Colonic mucosa (tissue), 4 donors: ENCODE measurements at regions not wholly inside any gene's neighbourhood (a gene's known extent, or its start where the extent isn't known, plus 50 kb on each side); places are given as distances from the start of the nearest gene placed in this dataset.

Experiments used
- DNase-seq: peaks from one replicate; pipeline ENCODE4 v3.0.0-alpha.2; 2020
- H3K27ac ChIP-seq: fragments of 200-600 bp; one replicate; pipeline ENCODE4 v1.8.0; 2021
- H3K27me3 ChIP-seq: fragments of 200-600 bp; one replicate; pipeline ENCODE4 v1.8.0; 2021
- H3K36me3 ChIP-seq: fragments of 200-600 bp; one replicate; pipeline ENCODE4 v1.8.0; 2021
- H3K4me1 ChIP-seq: fragments of 200-600 bp; one replicate; pipeline ENCODE4 v1.8.0; 2021; ENCODE audit warnings: mild to moderate bottlenecking
- H3K4me3 ChIP-seq: fragments of 200-600 bp; one replicate; pipeline ENCODE4 v1.8.0; 2021
- H3K9ac ChIP-seq, 2 donors: one replicate each; pipeline ENCODE4 v1.7.0; 2013; ENCODE audit warnings: control low read depth in 2 of 2, low read depth in 2 of 2, low read length in 2 of 2
- H3K9me3 ChIP-seq: fragments of 200-600 bp; one replicate; pipeline ENCODE4 v1.8.0; 2021
- intact Hi-C: fragments of 100-400 bp; cut with DNase I; formaldehyde crosslinking; loops from one replicate; pipeline ENCODE4 v1.14.1; 2022
- TF ChIP-seq, protein P1 (sequence below): fragments of 200-600 bp; IDR thresholded peaks from one replicate; pipeline ENCODE4 v1.8.0; 2022; ENCODE audit warnings: antibody characterized with exemption, mild to moderate bottlenecking
- donor health status: healthy.
- donor health status: DM: no; HTN: no; CAD: no.
- donor health status: DM: no; HTN: no; CAD: no.

DNA sequence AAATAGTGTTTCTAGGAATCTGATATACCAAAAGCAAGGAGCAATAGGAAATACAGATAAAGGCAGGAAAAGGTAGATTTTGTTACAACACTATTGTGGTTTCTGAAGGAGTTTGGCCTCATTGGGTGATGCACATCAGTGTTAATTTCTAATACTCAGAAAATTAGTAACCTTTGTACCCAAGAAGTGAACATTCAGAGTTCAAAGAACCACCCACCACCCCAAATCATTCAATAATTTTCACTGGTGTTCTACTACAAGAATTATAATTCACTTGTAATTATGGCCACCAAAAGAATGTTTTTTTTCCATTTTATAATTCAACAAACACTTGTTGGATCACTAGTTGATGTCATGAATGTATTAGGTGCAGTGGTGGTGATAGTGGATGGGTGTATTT lies 183.3 kb downstream of the UBE2E3 start:
- TF ChIP-seq, protein P1, sequence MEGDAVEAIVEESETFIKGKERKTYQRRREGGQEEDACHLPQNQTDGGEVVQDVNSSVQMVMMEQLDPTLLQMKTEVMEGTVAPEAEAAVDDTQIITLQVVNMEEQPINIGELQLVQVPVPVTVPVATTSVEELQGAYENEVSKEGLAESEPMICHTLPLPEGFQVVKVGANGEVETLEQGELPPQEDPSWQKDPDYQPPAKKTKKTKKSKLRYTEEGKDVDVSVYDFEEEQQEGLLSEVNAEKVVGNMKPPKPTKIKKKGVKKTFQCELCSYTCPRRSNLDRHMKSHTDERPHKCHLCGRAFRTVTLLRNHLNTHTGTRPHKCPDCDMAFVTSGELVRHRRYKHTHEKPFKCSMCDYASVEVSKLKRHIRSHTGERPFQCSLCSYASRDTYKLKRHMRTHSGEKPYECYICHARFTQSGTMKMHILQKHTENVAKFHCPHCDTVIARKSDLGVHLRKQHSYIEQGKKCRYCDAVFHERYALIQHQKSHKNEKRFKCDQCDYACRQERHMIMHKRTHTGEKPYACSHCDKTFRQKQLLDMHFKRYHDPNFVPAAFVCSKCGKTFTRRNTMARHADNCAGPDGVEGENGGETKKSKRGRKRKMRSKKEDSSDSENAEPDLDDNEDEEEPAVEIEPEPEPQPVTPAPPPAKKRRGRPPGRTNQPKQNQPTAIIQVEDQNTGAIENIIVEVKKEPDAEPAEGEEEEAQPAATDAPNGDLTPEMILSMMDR = no peak
- Histone ChIP-seq H3K9ac (no peak overlapping the region), H3K9me3 (no peaks in the 10 kb centered on the region), H3K36me3 (no peaks in the 10 kb centered on the region), H3K4me3 (no peak overlapping the region), H3K4me1 (no peaks in the 10 kb centered on the region), H3K27me3 (no peaks in the 10 kb centered on the region), H3K27ac (no peak overlapping the region)
- intact Hi-C loops = no loop called here
- no peak for DNase-seq

DNA sequence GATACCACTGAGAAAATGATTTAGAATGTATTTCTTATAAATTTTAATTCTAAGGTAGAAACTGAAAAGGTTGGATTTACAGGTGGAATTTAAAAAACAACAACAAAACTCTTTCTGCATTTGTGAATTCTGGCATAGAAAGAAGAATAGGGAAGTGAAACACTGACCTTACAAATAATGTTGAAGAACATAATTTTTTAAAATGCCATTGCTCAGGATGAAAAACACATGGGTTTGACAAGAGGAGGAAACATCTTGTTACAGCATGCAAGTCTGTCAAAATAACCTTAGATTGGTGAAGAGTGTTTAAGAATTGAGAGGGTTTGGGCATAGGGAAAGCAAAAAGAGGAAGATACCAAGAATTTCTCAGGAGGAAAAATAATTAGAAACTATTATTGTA lies 184.3 kb downstream of the UBE2E3 start:
- TF ChIP-seq, protein P1 = no peak
- no peaks in the 10 kb centered on the region for H3K36me3 ChIP-seq
- no peak overlapping the region for H3K4me3 ChIP-seq
- H3K27ac ChIP-seq = no peak overlapping the region
- no peaks in the 10 kb centered on the region for H3K27me3 ChIP-seq
- intact Hi-C loops = no loop called here
- no peak overlapping the region for H3K9ac ChIP-seq
- no peaks in the 10 kb centered on the region for H3K9me3 ChIP-seq
- no peak for DNase-seq
- no peaks in the 10 kb centered on the region for H3K4me1 ChIP-seq

DNA sequence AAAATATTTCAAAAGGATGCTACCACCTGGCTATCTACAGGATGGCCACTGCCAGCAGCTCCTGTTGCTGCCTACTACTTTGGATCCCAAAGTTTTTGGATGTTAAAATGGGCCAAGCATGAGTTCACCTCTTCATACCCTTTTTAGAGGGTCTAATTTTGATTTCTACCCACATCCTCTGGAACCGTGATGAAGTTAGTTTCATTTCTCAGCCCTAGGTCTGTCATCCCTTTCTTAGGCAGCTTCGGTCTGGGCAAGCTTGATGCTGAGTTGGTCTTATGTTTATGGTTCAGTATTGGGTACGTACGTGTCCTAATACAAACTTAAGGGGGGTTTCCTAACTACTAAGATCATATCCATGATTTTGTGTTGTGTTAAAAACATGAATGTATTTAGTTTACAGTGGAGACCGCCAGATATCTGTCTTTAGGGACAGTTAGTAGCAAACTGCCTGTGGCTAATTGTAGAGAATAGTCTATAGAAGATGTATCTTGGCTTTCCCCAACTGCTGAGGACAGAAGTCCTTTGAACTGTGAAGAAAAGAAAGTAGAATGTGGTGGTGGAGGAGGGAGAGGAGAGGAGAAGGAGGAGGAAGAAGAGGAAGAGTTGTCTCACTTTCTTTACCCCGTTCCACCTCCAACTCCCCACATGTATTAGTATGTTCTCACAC lies 184.9 kb downstream of the UBE2E3 start:
- intact Hi-C loops = no loop called here
- H3K4me3 ChIP-seq = no peak overlapping the region
- no peaks in the 10 kb centered on the region for H3K9me3 ChIP-seq
- TF ChIP-seq, protein P1 = no peak
- DNase-seq = no peak
- H3K27me3 ChIP-seq = no peaks in the 10 kb centered on the region
- H3K9ac ChIP-seq = no peak overlapping the region
- no peaks in the 10 kb centered on the region for H3K4me1 ChIP-seq
- peak overlapping the region; percentile 18 for H3K27ac ChIP-seq
- H3K36me3 ChIP-seq = no peaks in the 10 kb centered on the region

DNA sequence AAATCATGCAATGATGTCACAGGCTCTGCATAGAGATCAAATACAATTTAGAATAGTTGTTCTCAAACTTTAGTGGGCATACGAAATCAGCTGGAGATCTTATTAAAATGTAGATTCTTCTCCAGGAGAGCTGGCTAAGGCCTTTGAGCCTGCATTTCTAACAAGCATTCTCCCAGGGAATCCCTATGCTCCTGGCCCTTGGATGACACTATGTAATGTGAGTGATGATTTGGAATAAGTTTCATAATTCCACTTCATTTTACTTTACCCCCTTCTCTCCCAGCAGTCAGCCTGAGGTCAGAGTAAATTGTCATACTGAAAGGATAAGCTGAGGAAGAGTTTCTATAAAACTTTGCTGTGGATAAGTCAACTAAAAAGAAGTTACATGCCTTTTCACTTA lies 189.1 kb downstream of the UBE2E3 start:
- Histone ChIP-seq H3K27ac (no peak overlapping the region), H3K9me3 (no peaks in the 10 kb centered on the region), H3K4me1 (no peaks in the 10 kb centered on the region), H3K4me3 (no peak overlapping the region), H3K9ac (no peak overlapping the region), H3K36me3 (no peaks in the 10 kb centered on the region), H3K27me3 (no peaks in the 10 kb centered on the region)
- intact Hi-C loops = no loop called here
- TF ChIP-seq, protein P1 = no peak
- no peak for DNase-seq

DNA sequence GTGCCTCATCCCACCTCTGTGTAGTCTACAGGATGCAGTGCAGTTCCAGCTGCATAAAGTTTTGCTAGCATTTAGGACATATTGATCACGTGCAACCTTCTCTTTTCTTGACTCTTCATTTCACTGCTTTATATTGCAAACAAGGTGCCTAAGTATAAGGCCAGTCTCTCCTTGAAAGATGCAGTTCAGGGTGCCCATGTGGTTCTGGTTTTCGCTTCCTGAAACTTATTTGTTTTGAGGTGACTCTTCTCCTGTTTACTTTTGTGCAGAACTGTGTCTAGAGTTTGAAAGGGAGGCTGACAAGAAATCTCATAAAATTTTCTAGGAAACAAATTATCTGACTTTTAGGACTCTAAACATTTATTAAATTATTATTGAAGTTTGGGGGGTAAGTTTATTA lies 189.9 kb downstream of the UBE2E3 start:
- no peak overlapping the region for H3K9ac ChIP-seq
- H3K4me1 ChIP-seq = no peaks in the 10 kb centered on the region
- no peak overlapping the region for H3K27ac ChIP-seq
- no peaks in the 10 kb centered on the region for H3K27me3 ChIP-seq
- no peaks in the 10 kb centered on the region for H3K9me3 ChIP-seq
- TF ChIP-seq, protein P1 = no peak
- intact Hi-C loops = no loop called here
- no peak for DNase-seq
- no peaks in the 10 kb centered on the region for H3K36me3 ChIP-seq
- H3K4me3 ChIP-seq = no peak overlapping the region
